PC-9 (cell line): ENCODE measurements at regions not wholly inside any gene's neighbourhood (a gene's known extent, or its start where the extent isn't known, plus 50 kb on each side); places are given as distances from the start of the nearest gene placed in this dataset.

Source experiments
- EZH2 ChIP-seq: fragments of 200-600 bp; sonication (generic); IDR thresholded peaks from 2 replicates; pipeline ENCODE4 v1.8.0; 2017; ENCODE audit warnings: antibody characterized with exemption, low read depth
- TF ChIP-seq, protein P1 (sequence below): fragments of 200-600 bp; sonication (generic); conservative IDR thresholded peaks from 2 replicates; pipeline ENCODE4 v1.6.1; 2017; ENCODE audit warnings: mixed run types, antibody characterized with exemption, mild to moderate bottlenecking, moderate library complexity

DNA sequence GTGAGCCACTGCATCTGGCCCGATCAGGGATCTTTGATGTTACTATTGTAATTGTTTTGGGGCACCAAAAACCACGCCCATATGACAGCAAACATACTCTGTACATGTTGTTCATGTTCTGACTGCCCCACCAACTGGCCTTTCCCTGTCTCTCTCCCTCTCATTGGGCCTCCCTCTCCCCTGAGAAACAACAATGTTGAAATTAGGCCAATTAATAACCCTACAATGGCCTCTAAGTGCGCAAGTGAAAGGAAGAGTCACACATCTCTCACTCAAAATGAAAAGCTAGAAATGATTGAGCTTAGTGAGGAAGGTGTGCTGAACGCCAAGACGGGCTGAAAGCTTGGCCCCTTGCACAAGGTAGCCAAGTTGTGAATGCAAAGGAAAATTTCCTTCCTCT, 50.3 kb upstream of the SDK1 start:
- TF ChIP-seq, protein P1, sequence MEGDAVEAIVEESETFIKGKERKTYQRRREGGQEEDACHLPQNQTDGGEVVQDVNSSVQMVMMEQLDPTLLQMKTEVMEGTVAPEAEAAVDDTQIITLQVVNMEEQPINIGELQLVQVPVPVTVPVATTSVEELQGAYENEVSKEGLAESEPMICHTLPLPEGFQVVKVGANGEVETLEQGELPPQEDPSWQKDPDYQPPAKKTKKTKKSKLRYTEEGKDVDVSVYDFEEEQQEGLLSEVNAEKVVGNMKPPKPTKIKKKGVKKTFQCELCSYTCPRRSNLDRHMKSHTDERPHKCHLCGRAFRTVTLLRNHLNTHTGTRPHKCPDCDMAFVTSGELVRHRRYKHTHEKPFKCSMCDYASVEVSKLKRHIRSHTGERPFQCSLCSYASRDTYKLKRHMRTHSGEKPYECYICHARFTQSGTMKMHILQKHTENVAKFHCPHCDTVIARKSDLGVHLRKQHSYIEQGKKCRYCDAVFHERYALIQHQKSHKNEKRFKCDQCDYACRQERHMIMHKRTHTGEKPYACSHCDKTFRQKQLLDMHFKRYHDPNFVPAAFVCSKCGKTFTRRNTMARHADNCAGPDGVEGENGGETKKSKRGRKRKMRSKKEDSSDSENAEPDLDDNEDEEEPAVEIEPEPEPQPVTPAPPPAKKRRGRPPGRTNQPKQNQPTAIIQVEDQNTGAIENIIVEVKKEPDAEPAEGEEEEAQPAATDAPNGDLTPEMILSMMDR = no peak
- no peak for TF ChIP-seq EZH2
